Naive thymus-derived CD8-positive, alpha-beta T cell (primary cell): ENCODE measurements at regions not wholly inside any gene's neighbourhood (a gene's known extent, or its start where the extent isn't known, plus 50 kb on each side); places are given as distances from the start of the nearest gene placed in this dataset.

Source experiments
- ATAC-seq, 2 donors: fragments of 150-1000 bp; cut with Tn5 transposase in 1 of 2; sonication (Bioruptor Pico), chemical (Tn5 transposase) in 1 of 2; 1 replicate in 1 of 2; 2 replicates in 1 of 2; pipeline ENCODE4 v1.10.0; 2021; ENCODE audit warnings: mild to moderate bottlenecking in 2 of 2, moderate library complexity in 2 of 2
- POLR2A ChIA-PET: fragments of 350-600 bp; sonication (Branson Sonifier 250); formaldehyde crosslinking; loops from one replicate; lab custom pipeline; 2021; ENCODE audit warnings: antibody characterized with exemption; lab: Charles Lee
- DNase-seq, 10 donors: peaks; one replicate each; pipeline versions ENCODE4 v3.0.0 to v3.0.0-alpha.2; 2020 to 2022
- H3K27ac Mint-ChIP-seq, 10 donors: one replicate each; pipeline ENCODE4 v1.8.0; 2020 to 2022; ENCODE audit warnings: mild to moderate bottlenecking in 10 of 10, mixed read lengths in 10 of 10, moderate library complexity in 4 of 10, inconsistent platforms in 1 of 10
- H3K27me3 Mint-ChIP-seq, 5 donors: one replicate each; pipeline ENCODE4 v1.8.0; 2021 to 2022; ENCODE audit warnings: mixed read lengths in 5 of 5
- H3K36me3 Mint-ChIP-seq, 3 donors: one replicate each; pipeline ENCODE4 v1.8.0; 2020 to 2022; ENCODE audit warnings: mixed read lengths in 3 of 3, mild to moderate bottlenecking in 2 of 3, inconsistent platforms in 1 of 3
- H3K4me1 Mint-ChIP-seq, 4 donors: one replicate each; pipeline ENCODE4 v1.8.0; 2021 to 2022; ENCODE audit warnings: mixed read lengths in 4 of 4
- H3K4me3 Mint-ChIP-seq, 10 donors: one replicate each; pipeline ENCODE4 v1.8.0; 2020 to 2022; ENCODE audit warnings: mild to moderate bottlenecking in 10 of 10, mixed read lengths in 10 of 10, moderate library complexity in 6 of 10, inconsistent platforms in 1 of 10
- H3K9me3 Mint-ChIP-seq, 9 donors: one replicate each; pipeline ENCODE4 v1.8.0; 2020 to 2022; ENCODE audit warnings: mixed read lengths in 9 of 9, mild to moderate bottlenecking in 3 of 9, inconsistent platforms in 1 of 9, moderate library complexity in 1 of 9

- peaks cover 0 to 6% (median 2%) of the 10 kb centered on the region in 5 donors for H3K27me3 Mint-ChIP-seq
- POLR2A ChIA-PET: no interaction called here
- no peak overlapping the region for H3K27ac Mint-ChIP-seq
- no peak for DNase-seq
- H3K4me3 Mint-ChIP-seq: no peak overlapping the region
- no peak for ATAC-seq
- H3K36me3 Mint-ChIP-seq: no peaks in the 10 kb centered on the region
- no peaks in the 10 kb centered on the region for H3K4me1 Mint-ChIP-seq
- peaks cover 0 to 4% (median 0%) of the 10 kb centered on the region in 9 donors for H3K9me3 Mint-ChIP-seq
These were observed 392.2 kb upstream of the MARCKS start for GRCh38 chr6:113464960-113465359.

DNA sequence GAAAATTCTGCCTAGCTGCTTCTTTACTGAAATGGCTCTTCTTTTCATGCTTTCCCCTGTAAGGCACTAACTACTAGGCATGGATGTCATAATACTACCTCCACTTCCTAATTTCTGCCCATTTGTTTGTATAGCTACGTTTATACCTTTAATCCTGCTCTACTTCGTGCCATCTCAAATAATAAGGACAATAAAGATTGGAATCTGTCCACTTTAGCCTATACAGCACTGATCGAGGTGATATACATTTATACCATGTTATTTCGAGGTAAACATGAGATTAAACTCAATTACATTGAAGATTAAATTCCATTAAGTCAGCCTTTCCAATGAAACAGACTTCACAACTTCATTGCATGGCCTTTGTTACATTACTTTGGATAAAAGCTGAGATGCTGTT is 390.6 kb upstream of the MARCKS start:
- H3K27me3 Mint-ChIP-seq: peaks cover 0 to 6% (median 2%) of the 10 kb centered on the region in 5 donors
- no peaks in the 10 kb centered on the region for H3K36me3 Mint-ChIP-seq
- H3K4me1 Mint-ChIP-seq: no peaks in the 10 kb centered on the region
- H3K4me3 Mint-ChIP-seq: no peak overlapping the region
- POLR2A ChIA-PET: no interaction called here
- DNase-seq (no peak), ATAC-seq (no peak)
- peaks cover 0 to 4% (median 2%) of the 10 kb centered on the region in 9 donors for H3K9me3 Mint-ChIP-seq
- no peak overlapping the region for H3K27ac Mint-ChIP-seq

DNA sequence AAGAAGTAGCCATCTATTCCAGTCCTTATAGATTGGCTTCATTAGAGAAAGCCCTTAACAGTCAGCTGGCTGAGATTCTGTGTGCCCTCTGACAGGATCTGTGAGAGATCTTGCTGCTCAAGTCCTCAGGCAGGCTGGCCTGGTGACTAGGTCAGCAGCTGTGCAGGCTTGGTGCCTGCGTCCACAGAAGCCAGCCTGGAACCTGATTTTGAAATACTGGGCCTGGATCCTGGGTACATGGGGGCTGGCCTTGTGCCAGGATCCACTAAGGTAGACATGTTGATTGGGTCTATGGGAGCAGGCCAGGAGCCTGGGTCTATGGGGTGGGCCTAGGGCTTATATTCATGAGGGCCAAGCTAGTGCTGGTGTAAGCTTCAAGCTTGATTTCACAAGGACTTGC is 381.8 kb upstream of the MARCKS start:
- Mint-ChIP-seq H3K4me3 (no peak overlapping the region), H3K9me3 (peaks cover 0 to 14% (median 5%) of the 10 kb centered on the region in 9 donors), H3K27me3 (peaks cover 0 to 2% (median 0%) of the 10 kb centered on the region in 5 donors), H3K4me1 (no peaks in the 10 kb centered on the region), H3K36me3 (no peaks in the 10 kb centered on the region), H3K27ac (no peak overlapping the region)
- DNase-seq (no peak), ATAC-seq (no peak)
- POLR2A ChIA-PET: no interaction called here

DNA sequence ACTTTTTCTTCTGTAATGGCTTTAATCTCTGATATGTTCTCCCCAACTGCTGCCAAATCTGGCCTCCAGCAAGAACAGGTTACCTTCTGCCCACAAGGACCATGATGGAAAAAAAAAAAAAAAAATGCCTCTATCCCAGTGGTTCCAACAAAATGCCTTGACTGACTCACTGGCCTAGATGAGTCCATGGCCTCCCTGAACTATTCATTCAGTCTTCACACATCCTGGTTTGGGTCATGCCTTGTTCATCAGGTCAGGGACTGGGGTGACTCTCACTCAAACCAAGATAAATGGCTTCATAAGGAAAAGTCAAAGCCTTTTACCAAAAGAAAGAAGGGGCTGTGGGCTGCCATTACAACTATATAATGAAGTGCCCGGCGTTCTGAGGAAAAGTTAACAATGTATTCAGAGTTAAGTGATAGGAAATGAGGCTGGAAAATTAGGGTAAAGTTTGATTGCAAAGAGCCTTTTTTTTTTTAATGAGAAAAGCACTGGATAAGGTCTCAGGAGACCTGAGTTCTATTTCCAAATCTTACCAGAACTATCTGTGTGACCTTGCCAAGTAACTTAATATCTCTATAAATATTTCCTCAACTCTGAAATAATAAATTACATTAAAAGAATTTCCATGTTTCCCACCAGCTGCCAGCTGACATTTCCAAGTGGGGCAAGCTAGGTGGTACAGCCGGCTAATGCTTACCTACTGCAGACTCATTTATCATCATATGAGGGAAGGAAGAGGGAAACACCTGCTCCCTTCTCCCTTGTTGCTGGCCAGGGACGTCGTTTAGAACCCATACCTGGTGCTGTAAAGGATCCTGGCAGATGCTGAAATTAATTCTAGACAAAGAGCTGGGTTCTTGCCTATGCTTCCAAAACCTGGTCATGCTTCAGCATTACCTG is 380.0 kb upstream of the MARCKS start:
- no peak overlapping the region for H3K4me3 Mint-ChIP-seq
- no peaks in the 10 kb centered on the region for H3K36me3 Mint-ChIP-seq
- no peak overlapping the region for H3K27ac Mint-ChIP-seq
- DNase-seq (no peak), ATAC-seq (no peak)
- POLR2A ChIA-PET: no interaction called here
- H3K9me3 Mint-ChIP-seq: peaks cover 0 to 14% (median 4%) of the 10 kb centered on the region in 9 donors
- H3K4me1 Mint-ChIP-seq: no peaks in the 10 kb centered on the region
- H3K27me3 Mint-ChIP-seq: peaks cover 0 to 2% (median 0%) of the 10 kb centered on the region in 5 donors

DNA sequence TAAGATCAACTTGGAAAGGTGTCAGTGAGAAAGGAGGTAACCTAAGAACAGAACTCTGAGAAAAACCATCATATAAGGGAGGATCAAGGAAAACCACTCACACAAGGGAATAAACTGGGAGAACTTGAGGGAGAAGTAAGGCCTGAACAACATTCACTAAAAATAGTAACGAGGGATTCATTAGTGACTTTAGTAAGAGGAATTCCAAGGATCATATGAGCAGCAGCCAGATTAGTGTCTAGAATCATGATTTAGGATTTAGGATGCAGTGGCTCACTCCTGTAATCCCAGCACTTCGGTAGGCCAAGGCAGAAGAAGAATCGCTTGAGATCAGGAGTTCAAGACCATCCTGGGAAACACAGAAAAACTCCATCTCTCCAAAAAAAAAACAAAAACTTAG is 376.5 kb upstream of the MARCKS start:
- no peaks in the 10 kb centered on the region for H3K36me3 Mint-ChIP-seq
- H3K4me1 Mint-ChIP-seq: no peaks in the 10 kb centered on the region
- no peaks in the 10 kb centered on the region for H3K9me3 Mint-ChIP-seq
- POLR2A ChIA-PET: no interaction called here
- no peaks in the 10 kb centered on the region for H3K27me3 Mint-ChIP-seq
- H3K4me3 Mint-ChIP-seq: no peak overlapping the region
- no peak overlapping the region for H3K27ac Mint-ChIP-seq
- ATAC-seq (no peak), DNase-seq (no peak)

- Mint-ChIP-seq H3K4me1 (no peaks in the 10 kb centered on the region), H3K9me3 (no peaks in the 10 kb centered on the region), H3K36me3 (no peaks in the 10 kb centered on the region), H3K27me3 (peaks cover 0 to 2% (median under 1%) of the 10 kb centered on the region in 5 donors), H3K4me3 (no peak overlapping the region), H3K27ac (no peak overlapping the region)
- POLR2A ChIA-PET: no interaction called here
- ATAC-seq: no peak
- DNase-seq: no peak
These were observed 375.7 kb upstream of the MARCKS start for GRCh38 chr6:113481458-113481857.

GRCh38 chr6:113481910-113482309 is 375.2 kb upstream of the MARCKS start:
- POLR2A ChIA-PET: no interaction called here
- no peaks in the 10 kb centered on the region for H3K9me3 Mint-ChIP-seq
- no peaks in the 10 kb centered on the region for H3K36me3 Mint-ChIP-seq
- H3K4me1 Mint-ChIP-seq: no peaks in the 10 kb centered on the region
- DNase-seq: no peak
- no peak for ATAC-seq
- no peak overlapping the region for H3K27ac Mint-ChIP-seq
- H3K4me3 Mint-ChIP-seq: no peak overlapping the region
- peaks cover 0 to 4% (median 2%) of the 10 kb centered on the region in 5 donors for H3K27me3 Mint-ChIP-seq

GRCh38 chr6:113482771-113483170 is 374.4 kb upstream of the MARCKS start:
- POLR2A ChIA-PET: no interaction called here

GRCh38 chr6:113486199-113486598 is 370.9 kb upstream of the MARCKS start:
- Mint-ChIP-seq H3K36me3 (no peaks in the 10 kb centered on the region), H3K27me3 (peaks cover 0 to 4% (median 2%) of the 10 kb centered on the region in 5 donors), H3K9me3 (no peaks in the 10 kb centered on the region), H3K4me3 (no peak overlapping the region), H3K27ac (no peak overlapping the region), H3K4me1 (no peaks in the 10 kb centered on the region)
- DNase-seq: no peak
- POLR2A ChIA-PET: no interaction called here
- ATAC-seq: no peak

More at GRCh38 chr6:113482771-113483170, 374.4 kb upstream of the MARCKS start:
- Mint-ChIP-seq H3K27ac (no peak overlapping the region), H3K4me1 (no peaks in the 10 kb centered on the region), H3K27me3 (peaks cover 0 to 4% (median 2%) of the 10 kb centered on the region in 5 donors), H3K36me3 (no peaks in the 10 kb centered on the region), H3K9me3 (no peaks in the 10 kb centered on the region), H3K4me3 (no peak overlapping the region)
- DNase-seq (no peak), ATAC-seq (no peak)

DNA sequence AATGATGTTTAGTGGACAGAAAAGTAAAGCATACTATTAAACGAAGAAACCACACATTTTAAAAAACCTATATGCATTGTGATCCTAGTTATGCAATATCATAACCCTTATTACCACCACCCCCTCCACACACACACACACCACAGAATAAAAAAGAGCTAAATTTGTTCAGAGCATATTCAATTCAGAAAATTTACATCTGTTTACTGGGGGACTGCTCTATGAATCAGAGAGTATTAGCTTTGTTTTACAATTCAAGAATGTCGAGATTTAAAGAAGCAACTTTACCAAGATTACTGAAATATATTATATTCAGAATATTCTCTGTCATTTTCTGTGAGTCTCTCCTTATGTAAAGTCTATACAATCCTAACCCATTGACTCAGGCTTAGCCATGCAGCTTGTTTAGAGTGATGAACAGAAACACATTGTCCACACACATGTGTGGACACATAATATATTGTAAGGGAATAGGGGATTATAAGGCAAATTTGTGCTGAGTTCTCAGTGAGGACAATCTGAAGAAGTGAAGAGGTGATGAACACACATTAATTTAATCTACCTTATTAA is 369.6 kb upstream of the MARCKS start:
- H3K27ac Mint-ChIP-seq: no peak overlapping the region
- no peak for DNase-seq

GRCh38 chr6:113488061-113488460 is 369.1 kb upstream of the MARCKS start:
- Mint-ChIP-seq H3K4me1 (no peaks in the 10 kb centered on the region), H3K4me3 (no peak overlapping the region), H3K9me3 (no peaks in the 10 kb centered on the region), H3K27ac (no peak overlapping the region), H3K27me3 (peaks cover 0 to 4% (median 2%) of the 10 kb centered on the region in 5 donors), H3K36me3 (no peaks in the 10 kb centered on the region)
- no peak for ATAC-seq
- DNase-seq: no peak
- POLR2A ChIA-PET: no interaction called here

More for the DNA sequence above, 369.6 kb upstream of the MARCKS start:
- POLR2A ChIA-PET: no interaction called here
- no peak overlapping the region for H3K4me3 Mint-ChIP-seq
- no peaks in the 10 kb centered on the region for H3K9me3 Mint-ChIP-seq
- no peak for ATAC-seq
- H3K27me3 Mint-ChIP-seq: peaks cover 0 to 4% (median 2%) of the 10 kb centered on the region in 5 donors
- no peaks in the 10 kb centered on the region for H3K36me3 Mint-ChIP-seq
- no peaks in the 10 kb centered on the region for H3K4me1 Mint-ChIP-seq

DNA sequence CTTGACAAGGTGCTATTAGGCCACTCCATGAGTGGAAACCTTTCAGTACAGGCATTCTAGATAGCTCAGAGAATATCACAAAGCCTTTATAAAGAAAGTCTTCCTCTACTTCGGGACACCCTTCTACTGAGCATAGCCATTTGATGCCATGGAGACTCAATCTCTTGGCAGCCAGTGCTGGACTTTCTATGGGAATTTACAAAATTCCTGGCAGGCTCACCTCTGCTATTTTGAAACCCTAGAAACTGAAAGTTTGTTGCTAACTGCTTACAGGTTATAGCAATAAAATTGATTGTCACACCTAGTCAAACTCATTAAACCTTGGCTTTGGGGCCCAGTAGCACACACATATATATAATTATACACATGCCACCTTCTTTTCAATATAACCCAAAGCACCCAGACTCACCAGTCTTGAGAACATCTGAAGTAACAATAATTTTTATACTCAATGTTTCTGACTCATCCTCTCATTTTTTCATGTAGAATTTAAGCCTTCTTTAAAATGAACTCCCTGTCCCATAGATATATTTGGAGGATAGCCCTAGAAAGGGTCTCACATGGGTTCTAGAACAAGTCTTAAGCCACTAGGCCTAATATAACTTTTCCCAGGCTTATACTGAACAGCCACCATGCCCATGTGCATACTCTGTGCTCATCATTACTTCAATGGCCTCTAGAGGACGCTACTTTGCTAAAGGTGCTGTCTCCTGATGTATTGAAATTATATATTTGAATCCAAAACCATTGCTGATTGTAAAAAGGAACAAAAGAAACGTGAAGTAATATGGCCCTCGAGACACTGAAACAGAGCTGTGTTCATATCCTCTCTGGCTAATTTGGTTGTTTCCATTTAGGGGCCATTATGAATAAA is 368.1 kb upstream of the MARCKS start:
- H3K4me3 Mint-ChIP-seq: no peak overlapping the region
- no peak for DNase-seq
- ATAC-seq: no peak
- H3K27me3 Mint-ChIP-seq: peaks cover 0 to 4% (median 2%) of the 10 kb centered on the region in 5 donors
- H3K36me3 Mint-ChIP-seq: no peaks in the 10 kb centered on the region
- H3K27ac Mint-ChIP-seq: no peak overlapping the region
- no peaks in the 10 kb centered on the region for H3K9me3 Mint-ChIP-seq
- H3K4me1 Mint-ChIP-seq: no peaks in the 10 kb centered on the region
- POLR2A ChIA-PET: no interaction called here
